H1 (cell line): ENCODE measurements at regions not wholly inside any gene's neighbourhood (a gene's known extent, or its start where the extent isn't known, plus 50 kb on each side); places are given as distances from the start of the nearest gene placed in this dataset.

Experiments used
- CTCF ChIA-PET: fragments of 300-600 bp; sonication (Branson Sonifier 250); formaldehyde crosslinking; loops from one replicate; lab custom pipeline; 2021; ENCODE audit not compliant: partially characterized antibody; lab: Charles Lee
- POLR2A ChIA-PET: fragments of 300-600 bp; sonication (Branson Sonifier 250); formaldehyde crosslinking; loops from one replicate; lab custom pipeline; 2021; ENCODE audit warnings: inconsistent platforms; ENCODE audit not compliant: partially characterized antibody; lab: Charles Lee
- DNase-seq, 2 experiments: peaks; one replicate each; pipeline versions ENCODE4 v3.0.0 to v3.0.0-alpha.2; 2010 to 2022; ENCODE audit warnings: low spot score in 2 of 2, low read depth in 1 of 2, mixed read lengths in 1 of 2
- FAIRE-seq: peaks from 2 replicates; lab custom pipeline; 2011; peaks lifted over from hg19 to GRCh38; lab: Jason Lieb, UNC
- H2AFZ ChIP-seq: 2 replicates; pipeline ENCODE4 v1.8.1; 2012; ENCODE audit warnings: low read length, inconsistent platforms
- H2AK5ac ChIP-seq: 2 replicates; pipeline ENCODE4 v1.6.1; 2013; ENCODE audit warnings: low read depth, low read length
- H2BK120ac ChIP-seq: replicated peaks from 2 replicates; pipeline ENCODE3; 2013; ENCODE audit warnings: low read depth, low read length, inconsistent platforms
- H2BK12ac ChIP-seq: 2 replicates; pipeline ENCODE4 v1.6.1; 2013; ENCODE audit warnings: low read depth, low read length
- H2BK15ac ChIP-seq: 2 replicates; pipeline ENCODE4 v1.6.1; 2013; ENCODE audit warnings: low read length
- H2BK20ac ChIP-seq: 2 replicates; pipeline ENCODE4 v1.6.1; 2013; ENCODE audit warnings: low read length
- H2BK5ac ChIP-seq: 2 replicates; pipeline ENCODE4 v1.6.1; 2013; ENCODE audit warnings: low read depth, low read length
- H3K14ac ChIP-seq: 2 replicates; pipeline ENCODE4 v1.6.1; 2013; ENCODE audit warnings: inconsistent platforms; ENCODE audit not compliant: insufficient read length
- H3K18ac ChIP-seq: 2 replicates; pipeline ENCODE4 v1.6.1; 2013; ENCODE audit warnings: low read length; ENCODE audit errors: extremely low read depth
- H3K23ac ChIP-seq: 2 replicates; pipeline ENCODE4 v1.6.1; 2013; ENCODE audit warnings: inconsistent platforms; ENCODE audit not compliant: insufficient read length
- H3K23me2 ChIP-seq: 2 replicates; pipeline ENCODE4 v1.6.1; 2013; ENCODE audit warnings: low read depth, low read length
- H3K27ac ChIP-seq: 2 replicates; pipeline ENCODE4 v1.6.1; 2011; ENCODE audit warnings: low read depth, low read length, inconsistent platforms
- H3K27me3 ChIP-seq, 4 experiments: replicated peaks in 1 of 4; 1 replicate in 1 of 4; 2 replicates in 3 of 4; pipeline versions ENCODE4 v1.6.1 to v1.8.1; 2011 to 2013; ENCODE audit warnings: low read length in 3 of 4, mild to moderate bottlenecking in 3 of 4, inconsistent platforms in 2 of 4, mixed read lengths in 2 of 4, moderate library complexity in 1 of 4; ENCODE audit not compliant: control insufficient read depth in 3 of 4, insufficient read depth in 3 of 4; ENCODE audit errors: extremely low read depth in 1 of 4
- H3K36me3 ChIP-seq, 4 experiments: 2 replicates each; pipeline versions ENCODE4 v1.6.1 to v1.8.1; 2011 to 2013; ENCODE audit warnings: mild to moderate bottlenecking in 4 of 4, low read length in 3 of 4, moderate library complexity in 2 of 4, control low read depth in 1 of 4, inconsistent platforms in 1 of 4; ENCODE audit not compliant: insufficient read depth in 4 of 4, control insufficient read depth in 2 of 4
- H3K4ac ChIP-seq: replicated peaks from 2 replicates; pipeline ENCODE3; 2013; ENCODE audit warnings: low read length, low read depth, mixed read lengths, inconsistent platforms; ENCODE audit not compliant: insufficient read length
- H3K4me1 ChIP-seq, 4 experiments: replicated peaks in 1 of 4; 1 replicate in 1 of 4; 2 replicates in 3 of 4; pipeline versions ENCODE4 v1.6.1 to v1.8.1; 2011 to 2013; ENCODE audit warnings: low read length in 3 of 4, inconsistent platforms in 2 of 4, mixed read lengths in 1 of 4; ENCODE audit not compliant: insufficient read depth in 4 of 4, control insufficient read depth in 3 of 4
- H3K4me2 ChIP-seq, 2 experiments: 2 replicates each; pipeline versions ENCODE4 v1.6.1 to v1.8.1; 2011 to 2013; ENCODE audit warnings: low read depth in 2 of 2, low read length in 2 of 2, control low read depth in 1 of 2, inconsistent platforms in 1 of 2, mild to moderate bottlenecking in 1 of 2; ENCODE audit not compliant: insufficient read depth in 1 of 2
- H3K4me3 ChIP-seq, 4 experiments: fragments of 200-600, 300-600 bp in 1 of 4; sonication (generic), shearing (Covaris generic), sonication (Bioruptor Twin) in 1 of 4; 2 replicates each; pipeline versions ENCODE4 v1.5.1 to v1.8.1; 2011 to 2016; ENCODE audit warnings: low read length in 4 of 4, low read depth in 3 of 4, control low read depth in 2 of 4, inconsistent platforms in 2 of 4, mild to moderate bottlenecking in 2 of 4, mixed read lengths in 1 of 4, moderate library complexity in 1 of 4; ENCODE audit not compliant: insufficient read depth in 2 of 4; ENCODE audit errors: extremely low read depth in 1 of 4
- H3K56ac ChIP-seq: replicated peaks from 2 replicates; pipeline ENCODE3; 2013; ENCODE audit warnings: low read depth, mild to moderate bottlenecking, mixed read lengths, low read length, inconsistent platforms; ENCODE audit not compliant: insufficient read length
- H3K79me1 ChIP-seq: 2 replicates; pipeline ENCODE4 v1.6.1; 2013; ENCODE audit warnings: low read depth, low read length, control low read depth
- H3K79me2 ChIP-seq, 2 experiments: 2 replicates each; pipeline versions ENCODE4 v1.6.1 to v1.8.1; 2012 to 2013; ENCODE audit warnings: low read length in 2 of 2, mild to moderate bottlenecking in 2 of 2, inconsistent platforms in 1 of 2; ENCODE audit not compliant: insufficient read depth in 2 of 2, control insufficient read depth in 1 of 2
- H3K9ac ChIP-seq, 4 experiments: replicated peaks in 1 of 4; 1 replicate in 1 of 4; 2 replicates in 3 of 4; pipeline versions ENCODE4 v1.6.1 to v1.8.1; 2011 to 2013; ENCODE audit warnings: low read depth in 3 of 4, low read length in 3 of 4, control low read depth in 2 of 4, mild to moderate bottlenecking in 2 of 4, moderate library complexity in 2 of 4, inconsistent platforms in 1 of 4; ENCODE audit errors: extremely low read depth in 1 of 4
- H3K9me3 ChIP-seq, 2 experiments: 2 replicates each; pipeline versions ENCODE4 v1.6.1 to v1.8.1; 2012 to 2013; ENCODE audit warnings: mild to moderate bottlenecking in 2 of 2, moderate library complexity in 2 of 2, control low read depth in 1 of 2, inconsistent platforms in 1 of 2, low read depth in 1 of 2, low read length in 1 of 2, mixed read lengths in 1 of 2; ENCODE audit not compliant: insufficient read depth in 2 of 2
- H4K20me1 ChIP-seq, 2 experiments: replicated peaks in 1 of 2; 2 replicates each; pipeline versions ENCODE3 to v1.8.1; 2011 to 2013; ENCODE audit warnings: inconsistent platforms in 2 of 2, low read length in 2 of 2, mild to moderate bottlenecking in 1 of 2; ENCODE audit not compliant: insufficient read depth in 2 of 2, control insufficient read depth in 1 of 2
- H4K5ac ChIP-seq: 2 replicates; pipeline ENCODE4 v1.6.1; 2013; ENCODE audit warnings: low read length, low read depth, mixed read lengths, inconsistent platforms; ENCODE audit not compliant: insufficient read length
- H4K8ac ChIP-seq: 2 replicates; pipeline ENCODE4 v1.8.0; 2013; ENCODE audit warnings: mild to moderate bottlenecking, moderate library complexity, low read length, inconsistent platforms; ENCODE audit not compliant: insufficient read depth; ENCODE audit errors: extremely low read depth
- H4K91ac ChIP-seq: replicated peaks from 2 replicates; pipeline ENCODE3; 2013; ENCODE audit warnings: low read length, mixed read lengths, inconsistent platforms; ENCODE audit not compliant: insufficient read length
- BRCA1 ChIP-seq: IDR thresholded peaks from 2 replicates; pipeline ENCODE4 v1.6.1; 2012; ENCODE audit warnings: low read depth, low read length, improper control_type of control experiment
- EGR1 ChIP-seq: IDR thresholded peaks from 2 replicates; pipeline ENCODE4 v1.6.1; 2011; ENCODE audit warnings: low read depth, low read length, borderline replicate concordance
- EZH2 ChIP-seq: fragments of 200-600 bp; sonication (generic); IDR thresholded peaks from 2 replicates; pipeline ENCODE4 v1.7.1; 2012; ENCODE audit warnings: low read depth, mild to moderate bottlenecking, moderate library complexity, low read length, inconsistent platforms; ENCODE audit not compliant: severe bottlenecking
- GABPA ChIP-seq: IDR thresholded peaks from 2 replicates; pipeline ENCODE4 v1.6.1; 2011; ENCODE audit warnings: mild to moderate bottlenecking, low read length, moderate library complexity, borderline replicate concordance; ENCODE audit not compliant: insufficient read depth
- MAFK ChIP-seq: IDR thresholded peaks from 2 replicates; pipeline ENCODE4 v1.6.1; 2012; ENCODE audit warnings: low read depth, mild to moderate bottlenecking, improper control_type of control experiment, low read length
- NANOG ChIP-seq: IDR thresholded peaks from 2 replicates; pipeline ENCODE4 v1.6.1; 2011; ENCODE audit warnings: low read length, low read depth, mild to moderate bottlenecking, inconsistent platforms; ENCODE audit not compliant: insufficient read depth, poor library complexity, severe bottlenecking
- SRF ChIP-seq: IDR thresholded peaks from 2 replicates; pipeline ENCODE4 v1.6.1; 2011; ENCODE audit warnings: mild to moderate bottlenecking, low read depth, low read length, moderate library complexity
- ZNF274 ChIP-seq: IDR thresholded peaks from 2 replicates; pipeline ENCODE4 v1.7.0; 2012; ENCODE audit warnings: low read length, borderline replicate concordance; ENCODE audit errors: extremely low read depth
- WGBS, 2 experiments: shearing (Covaris generic) in 1 of 2; methylation state at CpG; one replicate each; pipeline versions ENCODE4 v1.1.6 to v1.1.7; 2013 to 2015; ENCODE audit warnings: low lambda C conversion rate in 2 of 2, mixed read lengths in 2 of 2, inconsistent platforms in 1 of 2, low coverage in 1 of 2, missing lambda C conversion rate in 1 of 2; ENCODE audit not compliant: insufficient replicate concordance in 2 of 2, insufficient coverage in 1 of 2, insufficient read length in 1 of 2; ENCODE audit errors: extremely low coverage in 1 of 2, missing lambda C conversion rate in 1 of 2; 5-methylcytosine and 5-hydroxymethylcytosine counted together
- TF ChIP-seq, protein P1 (sequence below): IDR thresholded peaks from 2 replicates; pipeline ENCODE4 v1.6.1; 2011; ENCODE audit warnings: low read length, improper control_type of control experiment

DNA sequence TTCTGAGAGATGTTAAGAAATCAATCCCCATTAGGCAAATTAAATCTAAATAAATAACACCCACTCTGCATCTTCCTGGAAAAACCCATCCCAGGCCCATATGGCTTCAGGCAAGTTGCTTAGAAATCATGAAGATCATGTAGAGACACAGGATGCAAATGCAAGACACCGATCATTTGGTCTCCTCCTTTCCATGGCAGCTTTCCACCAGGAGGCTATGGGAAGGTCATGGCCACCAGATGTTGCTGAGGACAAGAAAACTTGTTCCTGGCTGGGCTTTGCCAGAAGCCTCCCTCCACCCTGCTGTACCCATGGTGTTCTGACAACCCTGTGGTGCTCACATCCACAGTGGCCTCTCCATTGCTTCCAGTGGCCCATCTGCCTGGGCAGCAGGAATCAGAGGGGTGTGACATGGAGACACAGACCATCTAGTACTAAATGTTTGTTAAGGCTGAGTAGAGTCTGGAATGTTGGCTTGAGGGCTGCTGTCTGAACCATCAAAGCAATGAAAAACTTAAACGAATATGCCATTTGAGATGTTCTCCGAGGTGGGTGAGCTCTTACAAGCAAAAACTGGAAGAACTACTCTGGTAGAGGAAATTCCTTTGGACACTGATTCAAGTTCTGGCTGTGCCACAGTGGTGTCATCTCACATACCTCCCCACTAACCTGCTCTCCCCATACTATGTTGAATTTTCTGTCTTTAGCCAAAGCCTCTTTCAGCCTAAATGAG is 293.2 kb downstream of the TNS1 start:
- ChIA-PET POLR2A (no interaction called here), CTCF (interaction anchor here (0.5 to 1.4 kb wide), 6 partner anchors 57 to 761 kb away, joined by 3 to 6 read pairs (median 4); no protein-coding TSS in a partner anchor)
- H3K56ac ChIP-seq: no peak overlapping the region
- 0 out of 7 replicates have a peak, but pooled peaks cover 0 to 1% (median 0%) of the 10 kb centered on the region in 4 experiments for H3K4me1 ChIP-seq
- H4K5ac ChIP-seq: no peak overlapping the region
- no peak overlapping the region for H3K18ac ChIP-seq
- H2AK5ac ChIP-seq: no peak overlapping the region
- no peak overlapping the region for H2AFZ ChIP-seq
- no peak overlapping the region for H2BK15ac ChIP-seq
- H3K4ac ChIP-seq: no peak overlapping the region
- H2BK20ac ChIP-seq: no peak overlapping the region
- no peak for FAIRE-seq
- 100% methylated on average over 3 of the region's 3 CpGs; no CpG with 5 or more reads in 1 of the 2 experiments for WGBS, 2 experiments
- H3K4me2 ChIP-seq: no peak overlapping the region
- no peak overlapping the region for H3K27ac ChIP-seq
- H4K91ac ChIP-seq: no peak overlapping the region
- no peak overlapping the region for H3K23ac ChIP-seq
- no peaks in the 10 kb centered on the region for H3K79me1 ChIP-seq
- no peaks in the 10 kb centered on the region for H3K9me3 ChIP-seq
- H4K20me1 ChIP-seq: no peaks in the 10 kb centered on the region
- no peak overlapping the region for H3K4me3 ChIP-seq
- H3K36me3 ChIP-seq: no peaks in the 10 kb centered on the region
- H4K8ac ChIP-seq: no peak overlapping the region
- no peak overlapping the region for H3K14ac ChIP-seq
- no peaks in the 10 kb centered on the region; the same call in 1 of the 2 replicates for H3K23me2 ChIP-seq
- no peak overlapping the region for H3K9ac ChIP-seq
- H2BK12ac ChIP-seq: no peak overlapping the region
- no peak overlapping the region for H2BK120ac ChIP-seq
- TF ChIP-seq GABPA (no peak), EZH2 (no peak), ZNF274 (no peak), MAFK (no peak), BRCA1 (no peak), SRF (no peak), EGR1 (no peak), NANOG (no peak)
- TF ChIP-seq, protein P1, sequence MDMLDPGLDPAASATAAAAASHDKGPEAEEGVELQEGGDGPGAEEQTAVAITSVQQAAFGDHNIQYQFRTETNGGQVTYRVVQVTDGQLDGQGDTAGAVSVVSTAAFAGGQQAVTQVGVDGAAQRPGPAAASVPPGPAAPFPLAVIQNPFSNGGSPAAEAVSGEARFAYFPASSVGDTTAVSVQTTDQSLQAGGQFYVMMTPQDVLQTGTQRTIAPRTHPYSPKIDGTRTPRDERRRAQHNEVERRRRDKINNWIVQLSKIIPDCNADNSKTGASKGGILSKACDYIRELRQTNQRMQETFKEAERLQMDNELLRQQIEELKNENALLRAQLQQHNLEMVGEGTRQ: no peak
- H3K27me3 ChIP-seq: 0 out of 7 replicates have a peak, but pooled peaks cover 0 to 3% (median 0%) of the 10 kb centered on the region in 4 experiments
- DNase-seq: no peak
- H2BK5ac ChIP-seq: no peak overlapping the region
- H3K79me2 ChIP-seq: no peaks in the 10 kb centered on the region
